K562 (cell line): ENCODE measurements at regions not wholly inside any gene's neighbourhood (a gene's known extent, or its start where the extent isn't known, plus 50 kb on each side); places are given as distances from the start of the nearest gene placed in this dataset.

Experiments used
- ATF3 ChIP-seq, 2 experiments: fragments of 450-650 bp in 1 of 2; sonication (generic) in 1 of 2; formaldehyde crosslinking in 1 of 2; IDR thresholded peaks in 1 of 2; conservative IDR thresholded peaks in 1 of 2; 2 replicates each; pipeline versions ENCODE4 v1.6.1 to v1.8.1; 2016 to 2023; ENCODE audit warnings: mild to moderate bottlenecking in 2 of 2, moderate library complexity in 2 of 2, inconsistent platforms in 1 of 2, missing genetic modification reagents in 1 of 2
- CHAMP1 ChIP-seq: fragments of 450-650 bp; IDR thresholded peaks from 2 replicates; pipeline ENCODE4 v1.6.1; 2016; ENCODE audit warnings: mild to moderate bottlenecking
- POLR2AphosphoS5 ChIP-seq: IDR thresholded peaks from 2 replicates; pipeline ENCODE4 v1.6.1; 2011; ENCODE audit warnings: mild to moderate bottlenecking, low read depth, low read length, moderate library complexity; ENCODE audit not compliant: control insufficient read depth, insufficient read depth
- SRSF9 ChIP-seq: fragments of 200-400 bp; formaldehyde crosslinking; IDR thresholded peaks from 2 replicates; pipeline ENCODE4 v1.6.1; 2017; ENCODE audit warnings: low read depth, low read length, borderline replicate concordance
- STAT5B ChIP-seq: fragments of 250-450 bp; sonication (Bioruptor Pico); IDR thresholded peaks from 2 replicates; pipeline ENCODE4 v1.8.0; 2021; ENCODE audit warnings: mild to moderate bottlenecking, inconsistent platforms
- TBP ChIP-seq: optimal IDR thresholded peaks from 2 replicates; pipeline ENCODE3; 2011; ENCODE audit warnings: low read depth, low read length, improper control_type of control experiment
- XRCC3 ChIP-seq: fragments of 450-650 bp; IDR thresholded peaks from 2 replicates; pipeline ENCODE4 v1.6.1; 2017; ENCODE audit warnings: mild to moderate bottlenecking, moderate library complexity

DNA sequence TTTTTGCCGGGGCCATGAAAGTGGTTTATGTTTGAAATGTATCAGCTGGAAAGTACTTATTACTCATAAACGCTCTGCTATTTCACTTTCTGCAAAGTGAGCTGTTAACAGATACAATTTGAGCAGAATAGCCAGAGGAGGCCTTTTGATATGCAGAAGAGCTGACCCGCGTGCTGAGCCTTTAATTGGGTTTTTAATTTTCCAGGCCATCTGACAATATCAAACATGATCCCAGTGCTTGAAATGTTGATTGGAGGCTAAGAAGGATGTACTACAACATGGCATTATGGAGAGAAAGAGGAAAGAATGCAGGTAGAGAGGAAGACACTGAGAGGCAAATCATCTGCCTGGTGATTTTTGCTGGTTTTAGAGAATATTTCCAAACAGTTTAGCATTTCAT lies 261.3 kb upstream of the MEIS2 start:
- no peak for TF ChIP-seq XRCC3
- TF ChIP-seq STAT5B, result no peak
- no peak for TF ChIP-seq ATF3 (IDR thresholded peaks at IDR 0.05)
- TF ChIP-seq ATF3 (CRISPR knock-in tag; conservative IDR thresholded peaks at IDR 0.05), result no peak
- no peak for TF ChIP-seq CHAMP1
- TF ChIP-seq TBP, result no peak
- TF ChIP-seq POLR2AphosphoS5, result no peak
- TF ChIP-seq SRSF9, result no peak
